ENCODE measurements at regions not wholly inside any gene's neighbourhood (a gene's known extent, or its start where the extent isn't known, plus 50 kb on each side); places are given as distances from the start of the nearest gene placed in this dataset.

DNA sequence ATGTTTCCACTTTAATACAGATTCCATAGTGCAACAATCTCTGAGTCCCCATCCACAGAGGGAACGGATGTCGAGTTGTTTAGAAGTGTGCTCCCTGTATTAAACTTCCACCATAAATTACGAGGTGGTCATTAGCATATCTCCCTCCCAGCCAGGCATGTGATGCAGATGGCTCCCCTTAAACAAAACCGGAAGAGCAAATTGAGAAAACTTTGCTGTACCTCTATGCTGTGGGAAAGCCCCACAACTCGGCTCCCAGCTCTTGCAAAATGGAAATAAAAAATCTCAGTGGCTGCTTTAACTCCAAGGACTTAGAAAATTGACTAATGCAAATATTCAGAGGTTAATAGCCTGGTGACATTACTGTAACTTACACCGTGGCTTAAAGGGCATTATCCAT lies 290.9 kb downstream of the MAF start:
- no peak overlapping the region for H3K4me3 ChIP-seq (ENCODE audit: low read depth, low read length)
- CTCF ChIA-PET: no interaction called here
- Mint-ChIP-seq H3K36me3 (ENCODE audit: insufficient read depth, unreplicated experiment) (no peaks in the 10 kb centered on the region), H3K27me3 (ENCODE audit: insufficient read depth, unreplicated experiment) (peaks cover 15% of the 10 kb centered on the region), H3K4me3 (ENCODE audit: unreplicated experiment) (no peak overlapping the region), H3K4me1 (ENCODE audit: low read depth, unreplicated experiment) (peaks cover 22% of the 10 kb centered on the region), H3K9me3 (ENCODE audit: unreplicated experiment) (no peaks in the 10 kb centered on the region), H3K27ac (ENCODE audit: unreplicated experiment) (no peak overlapping the region)
- DNase-seq: no peak
- H3K4me1 ChIP-seq: peaks cover 12% of the 10 kb centered on the region
- H3K36me3 ChIP-seq (ENCODE audit: control insufficient read depth, insufficient read depth, low read length): no peaks in the 10 kb centered on the region
- H3K9me3 ChIP-seq: no peaks in the 10 kb centered on the region
- TF ChIP-seq, protein P1, sequence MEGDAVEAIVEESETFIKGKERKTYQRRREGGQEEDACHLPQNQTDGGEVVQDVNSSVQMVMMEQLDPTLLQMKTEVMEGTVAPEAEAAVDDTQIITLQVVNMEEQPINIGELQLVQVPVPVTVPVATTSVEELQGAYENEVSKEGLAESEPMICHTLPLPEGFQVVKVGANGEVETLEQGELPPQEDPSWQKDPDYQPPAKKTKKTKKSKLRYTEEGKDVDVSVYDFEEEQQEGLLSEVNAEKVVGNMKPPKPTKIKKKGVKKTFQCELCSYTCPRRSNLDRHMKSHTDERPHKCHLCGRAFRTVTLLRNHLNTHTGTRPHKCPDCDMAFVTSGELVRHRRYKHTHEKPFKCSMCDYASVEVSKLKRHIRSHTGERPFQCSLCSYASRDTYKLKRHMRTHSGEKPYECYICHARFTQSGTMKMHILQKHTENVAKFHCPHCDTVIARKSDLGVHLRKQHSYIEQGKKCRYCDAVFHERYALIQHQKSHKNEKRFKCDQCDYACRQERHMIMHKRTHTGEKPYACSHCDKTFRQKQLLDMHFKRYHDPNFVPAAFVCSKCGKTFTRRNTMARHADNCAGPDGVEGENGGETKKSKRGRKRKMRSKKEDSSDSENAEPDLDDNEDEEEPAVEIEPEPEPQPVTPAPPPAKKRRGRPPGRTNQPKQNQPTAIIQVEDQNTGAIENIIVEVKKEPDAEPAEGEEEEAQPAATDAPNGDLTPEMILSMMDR (IDR thresholded peaks at IDR 0.05; ENCODE audit: insufficient read depth in 1 of 2, low read depth in 1 of 2, low read length in 1 of 2, severe bottlenecking in 1 of 2, unreplicated experiment in 1 of 2): no peak
- POLR2A ChIA-PET: no interaction called here
- no peaks in the 10 kb centered on the region for H3K27me3 ChIP-seq (replicated peaks; ENCODE audit: control insufficient read depth, insufficient read depth, low read length)
- BruUV-seq (replicated peaks): no TSS peak
- intact Hi-C loops (cut with micrococcal nuclease; ENCODE audit: unreplicated experiment): no loop called here

DNA sequence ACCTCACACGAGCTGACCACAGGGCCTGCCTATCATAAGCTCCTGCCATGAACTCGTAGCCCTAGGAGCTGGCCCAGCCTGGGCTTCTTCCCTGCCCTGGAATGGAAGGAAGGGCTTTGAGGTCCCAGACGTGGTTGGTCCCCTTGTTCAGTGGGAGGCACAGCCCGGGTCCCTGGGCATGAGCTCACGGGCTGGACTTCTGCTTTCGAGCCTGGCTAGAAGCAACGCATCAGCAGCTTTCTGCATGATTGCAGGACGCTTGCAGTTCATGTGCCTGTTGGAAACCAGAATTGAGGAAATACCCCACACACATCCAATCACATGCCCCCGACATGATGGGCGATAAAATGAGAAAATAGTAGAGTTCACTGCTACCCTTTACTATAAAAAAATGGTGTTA lies 293.3 kb downstream of the MAF start:
- DNase-seq: no peak
- no peaks in the 10 kb centered on the region for H3K36me3 Mint-ChIP-seq (ENCODE audit: insufficient read depth, unreplicated experiment)
- H3K27ac Mint-ChIP-seq (ENCODE audit: unreplicated experiment): no peak overlapping the region
- CTCF ChIA-PET: no interaction called here
- BruUV-seq (replicated peaks): no TSS peak
- Histone ChIP-seq H3K4me3 (ENCODE audit: low read depth, low read length) (no peak overlapping the region), H3K9me3 (no peaks in the 10 kb centered on the region), H3K4me1 (peaks cover 2% of the 10 kb centered on the region), H3K36me3 (ENCODE audit: control insufficient read depth, insufficient read depth, low read length) (no peaks in the 10 kb centered on the region), H3K27me3 (replicated peaks; ENCODE audit: control insufficient read depth, insufficient read depth, low read length) (no peaks in the 10 kb centered on the region; the same call in 1 of the 2 replicates)
- no peaks in the 10 kb centered on the region for H3K9me3 Mint-ChIP-seq (ENCODE audit: unreplicated experiment)
- TF ChIP-seq, protein P1 (IDR thresholded peaks at IDR 0.05; ENCODE audit: insufficient read depth in 1 of 2, low read depth in 1 of 2, low read length in 1 of 2, severe bottlenecking in 1 of 2, unreplicated experiment in 1 of 2): no peak
- peaks cover 13% of the 10 kb centered on the region for H3K27me3 Mint-ChIP-seq (ENCODE audit: insufficient read depth, unreplicated experiment)
- no peak overlapping the region for H3K4me3 Mint-ChIP-seq (ENCODE audit: unreplicated experiment)
- H3K4me1 Mint-ChIP-seq (ENCODE audit: low read depth, unreplicated experiment): peaks cover 12% of the 10 kb centered on the region
- POLR2A ChIA-PET: no interaction called here
- intact Hi-C loops (cut with micrococcal nuclease; ENCODE audit: unreplicated experiment): no loop called here

DNA sequence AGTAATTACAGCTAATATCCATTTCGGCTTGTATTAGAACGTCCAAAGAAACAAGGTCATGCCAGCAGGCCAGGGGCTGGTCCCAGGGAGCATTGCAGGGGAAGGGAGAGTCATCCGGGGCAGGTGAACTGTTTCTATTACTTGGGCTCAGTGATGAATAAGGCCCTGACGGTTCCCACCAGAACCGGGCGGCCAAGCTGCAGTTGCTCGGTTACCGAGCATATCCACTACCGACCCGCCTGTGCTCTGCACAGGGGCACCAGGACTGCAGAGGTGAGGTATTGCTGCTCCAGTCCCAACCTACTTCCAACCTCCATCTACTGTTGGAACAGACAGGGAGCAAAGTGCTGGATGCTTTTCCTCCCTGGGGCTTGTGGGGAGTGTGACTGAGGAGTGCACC lies 295.5 kb downstream of the MAF start:
- H3K9me3 Mint-ChIP-seq (ENCODE audit: unreplicated experiment): no peaks in the 10 kb centered on the region
- POLR2A ChIA-PET: no interaction called here
- H3K36me3 Mint-ChIP-seq (ENCODE audit: insufficient read depth, unreplicated experiment): no peaks in the 10 kb centered on the region
- TF ChIP-seq, protein P1 (IDR thresholded peaks at IDR 0.05; ENCODE audit: insufficient read depth in 1 of 2, low read depth in 1 of 2, low read length in 1 of 2, severe bottlenecking in 1 of 2, unreplicated experiment in 1 of 2): no peak
- Histone ChIP-seq H3K9me3 (no peaks in the 10 kb centered on the region), H3K4me3 (ENCODE audit: low read depth, low read length) (no peak overlapping the region), H3K36me3 (ENCODE audit: control insufficient read depth, insufficient read depth, low read length) (no peaks in the 10 kb centered on the region), H3K27me3 (replicated peaks; ENCODE audit: control insufficient read depth, insufficient read depth, low read length) (no peaks in the 10 kb centered on the region; the same call in 1 of the 2 replicates), H3K4me1 (no peaks in the 10 kb centered on the region)
- no peak overlapping the region for H3K27ac Mint-ChIP-seq (ENCODE audit: unreplicated experiment)
- peaks cover 3% of the 10 kb centered on the region for H3K4me1 Mint-ChIP-seq (ENCODE audit: low read depth, unreplicated experiment)
- intact Hi-C loops (cut with micrococcal nuclease; ENCODE audit: unreplicated experiment): no loop called here
- no TSS peak for BruUV-seq (replicated peaks)
- H3K4me3 Mint-ChIP-seq (ENCODE audit: unreplicated experiment): no peak overlapping the region
- CTCF ChIA-PET: interaction anchor here (0.6 kb wide), 1 partner anchor 20 kb away, joined by 3 read pairs; no protein-coding TSS in a partner anchor
- peaks cover 6% of the 10 kb centered on the region for H3K27me3 Mint-ChIP-seq (ENCODE audit: insufficient read depth, unreplicated experiment)
- DNase-seq: no peak
